ENCODE measurements at regions not wholly inside any gene's neighbourhood (a gene's known extent, or its start where the extent isn't known, plus 50 kb on each side); places are given as distances from the start of the nearest gene placed in this dataset.

GRCh38 chr4:116881077-116881476, 204.3 kb downstream of the TRAM1L1 start:
- no TSS peak for BruUV-seq (replicated peaks)
- intact Hi-C loops (cut with micrococcal nuclease; ENCODE audit: unreplicated experiment) = no loop called here
- TF ChIP-seq SIN3A (IDR thresholded peaks at IDR 0.05; ENCODE audit: borderline replicate concordance, insufficient read depth, low read depth, low read length) (no peak), REST (IDR thresholded peaks at IDR 0.05; ENCODE audit: insufficient read depth in 1 of 2, low read depth in 2 of 2, low read length in 1 of 2) (no peak), POLR2AphosphoS5 (IDR thresholded peaks at IDR 0.05; ENCODE audit: low read depth, low read length) (no peak), TCF7L2 (IDR thresholded peaks at IDR 0.05; ENCODE audit: low read depth, low read length) (no peak), CTCF (IDR thresholded peaks at IDR 0.05) (no peak)
- DNase-seq (ENCODE audit: low read depth, low spot score) (no peak), ATAC-seq (no peak)
- no peak overlapping the region for H3K4me3 ChIP-seq (ENCODE audit: low read depth in 2 of 2, low read length in 2 of 2)
- in situ Hi-C loops (cut with HindIII; ENCODE audit: low pct_unique_long_range_greater_than_20kb, low sequenced_read_pairs) = no loop called here
- H3K4me1 ChIP-seq (ENCODE audit: control insufficient read depth, insufficient read depth, low read length) = no peaks in the 10 kb centered on the region
- no peaks in the 10 kb centered on the region for H3K27me3 ChIP-seq (ENCODE audit: control insufficient read depth, insufficient read depth, low read length)
- CTCF ChIA-PET = no interaction called here
- H3K36me3 ChIP-seq (ENCODE audit: control insufficient read depth, insufficient read depth, low read length) = no peaks in the 10 kb centered on the region
- no peak overlapping the region for H3K27ac ChIP-seq (ENCODE audit: low read length)
- no peaks in the 10 kb centered on the region for H3K9me3 ChIP-seq (ENCODE audit: control insufficient read depth, insufficient read depth, low read depth, low read length)
- POLR2A ChIA-PET = no interaction called here

- intact Hi-C loops (cut with micrococcal nuclease; ENCODE audit: unreplicated experiment) (no loop called here), in situ Hi-C loops (cut with HindIII; ENCODE audit: low pct_unique_long_range_greater_than_20kb, low sequenced_read_pairs) (no loop called here)
- CTCF ChIA-PET = no interaction called here
- H3K9me3 ChIP-seq (ENCODE audit: control insufficient read depth, insufficient read depth, low read depth, low read length) = no peaks in the 10 kb centered on the region
- ATAC-seq (no peak), DNase-seq (ENCODE audit: low read depth, low spot score) (no peak)
- no peaks in the 10 kb centered on the region for H3K27me3 ChIP-seq (ENCODE audit: control insufficient read depth, insufficient read depth, low read length)
- H3K4me1 ChIP-seq (ENCODE audit: control insufficient read depth, insufficient read depth, low read length) = no peaks in the 10 kb centered on the region
- POLR2A ChIA-PET = no interaction called here
- H3K27ac ChIP-seq (ENCODE audit: low read length) = no peak overlapping the region
- BruUV-seq (replicated peaks) = no TSS peak
- no peak overlapping the region for H3K4me3 ChIP-seq (ENCODE audit: low read depth in 2 of 2, low read length in 2 of 2)
- TF ChIP-seq SIN3A (IDR thresholded peaks at IDR 0.05; ENCODE audit: borderline replicate concordance, insufficient read depth, low read depth, low read length) (no peak), CTCF (IDR thresholded peaks at IDR 0.05) (no peak), REST (IDR thresholded peaks at IDR 0.05; ENCODE audit: insufficient read depth in 1 of 2, low read depth in 2 of 2, low read length in 1 of 2) (no peak), TCF7L2 (IDR thresholded peaks at IDR 0.05; ENCODE audit: low read depth, low read length) (no peak), POLR2AphosphoS5 (IDR thresholded peaks at IDR 0.05; ENCODE audit: low read depth, low read length) (no peak)
- H3K36me3 ChIP-seq (ENCODE audit: control insufficient read depth, insufficient read depth, low read length) = no peaks in the 10 kb centered on the region
Observed at GRCh38 chr4:116880625-116881024, 204.8 kb downstream of the TRAM1L1 start.
